ENCODE measurements at regions not wholly inside any gene's neighbourhood (a gene's known extent, or its start where the extent isn't known, plus 50 kb on each side); places are given as distances from the start of the nearest gene placed in this dataset.

DNA sequence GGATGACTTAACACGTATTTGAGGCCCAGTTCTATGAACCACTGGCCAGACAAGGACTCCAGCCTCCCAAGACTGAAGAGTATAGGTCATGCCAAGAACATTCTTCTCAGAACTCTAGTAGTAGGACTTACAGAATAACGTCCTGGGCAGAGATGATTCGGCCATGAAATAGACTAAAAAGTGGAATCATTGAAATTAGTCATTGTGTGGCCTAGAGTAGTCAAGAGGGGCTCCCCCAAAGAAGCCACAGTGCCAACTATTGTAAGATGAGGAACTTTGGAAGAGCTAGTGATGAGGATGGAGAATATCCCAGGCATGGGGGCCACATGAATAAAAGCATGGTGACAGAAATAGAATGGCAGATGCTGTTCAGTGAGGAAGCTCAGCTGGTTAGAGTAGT is 101.1 kb downstream of the TRIB2 start:
- Mint-ChIP-seq H3K9me3 (peaks cover 8% of the 10 kb centered on the region), H3K27me3 (peaks cover 11% of the 10 kb centered on the region), H3K4me3 (no peak overlapping the region), H3K4me1 (peaks cover 10% of the 10 kb centered on the region), H3K36me3 (peaks cover 1% of the 10 kb centered on the region), H3K27ac (no peak overlapping the region)
- ATAC-seq (ENCODE audit: low read depth) (no peak), DNase-seq (no peak)
- POLR2A ChIA-PET: no interaction called here

- H3K9me3 Mint-ChIP-seq: peaks cover 8% of the 10 kb centered on the region
- H3K4me1 Mint-ChIP-seq: peaks cover 10% of the 10 kb centered on the region
- H3K36me3 Mint-ChIP-seq: peaks cover 1% of the 10 kb centered on the region
- POLR2A ChIA-PET: no interaction called here
- DNase-seq (no peak), ATAC-seq (ENCODE audit: low read depth) (no peak)
- peaks cover 13% of the 10 kb centered on the region for H3K27me3 Mint-ChIP-seq
- H3K27ac Mint-ChIP-seq: no peak overlapping the region
- H3K4me3 Mint-ChIP-seq: no peak overlapping the region
These were observed 101.8 kb downstream of the TRIB2 start for GRCh38 chr2:12818416-12819102.

GRCh38 chr2:12819103-12819475 is 102.4 kb downstream of the TRIB2 start:
- H3K36me3 Mint-ChIP-seq: peaks cover 1% of the 10 kb centered on the region
- H3K4me3 Mint-ChIP-seq: no peak overlapping the region
- no peak for DNase-seq
- H3K27ac Mint-ChIP-seq: no peak overlapping the region
- peaks cover 17% of the 10 kb centered on the region for H3K27me3 Mint-ChIP-seq
- peaks cover 10% of the 10 kb centered on the region for H3K4me1 Mint-ChIP-seq
- POLR2A ChIA-PET: no interaction called here
- H3K9me3 Mint-ChIP-seq: peaks cover 8% of the 10 kb centered on the region
- ATAC-seq (ENCODE audit: low read depth): no peak

DNA sequence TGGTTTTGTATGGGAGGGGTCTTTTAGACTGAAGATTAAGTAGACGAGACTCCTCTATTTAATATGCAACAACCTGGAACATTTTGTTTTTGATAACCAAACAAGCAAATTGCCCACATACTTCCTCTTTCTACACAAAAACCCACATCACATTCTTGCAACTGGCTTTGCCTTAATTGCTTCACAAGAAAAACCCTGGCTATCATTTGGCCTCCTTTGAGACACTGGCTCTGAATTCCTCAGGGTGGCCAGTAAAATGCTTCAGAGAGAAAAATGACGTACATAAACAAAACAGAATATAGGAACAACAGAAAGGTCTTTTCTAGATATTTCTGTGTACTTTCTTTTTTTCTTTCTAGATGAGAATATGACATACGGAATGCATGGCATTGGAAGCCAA is 103.0 kb downstream of the TRIB2 start:
- no peak for ATAC-seq (ENCODE audit: low read depth)
- H3K27ac Mint-ChIP-seq: no peak overlapping the region
- no peak for DNase-seq
- H3K4me3 Mint-ChIP-seq: no peak overlapping the region
- peaks cover 19% of the 10 kb centered on the region for H3K27me3 Mint-ChIP-seq
- peaks cover 10% of the 10 kb centered on the region for H3K4me1 Mint-ChIP-seq
- H3K9me3 Mint-ChIP-seq: peaks cover 8% of the 10 kb centered on the region
- POLR2A ChIA-PET: no interaction called here
- peaks cover 1% of the 10 kb centered on the region for H3K36me3 Mint-ChIP-seq

GRCh38 chr2:12821656-12822055 is 104.9 kb downstream of the TRIB2 start:
- no peak for DNase-seq
- POLR2A ChIA-PET: no interaction called here
- peaks cover 1% of the 10 kb centered on the region for H3K36me3 Mint-ChIP-seq
- no peak for ATAC-seq (ENCODE audit: low read depth)
- H3K4me3 Mint-ChIP-seq: no peak overlapping the region
- peaks cover 10% of the 10 kb centered on the region for H3K4me1 Mint-ChIP-seq
- peaks cover 30% of the 10 kb centered on the region for H3K27me3 Mint-ChIP-seq
- no peak overlapping the region for H3K27ac Mint-ChIP-seq
- H3K9me3 Mint-ChIP-seq: peaks cover 8% of the 10 kb centered on the region

- peaks cover 3% of the 10 kb centered on the region for H3K4me1 Mint-ChIP-seq
- DNase-seq: no peak
- H3K27me3 Mint-ChIP-seq: peaks cover 27% of the 10 kb centered on the region
- H3K27ac Mint-ChIP-seq: no peak overlapping the region
- ATAC-seq (ENCODE audit: low read depth): no peak
- no peaks in the 10 kb centered on the region for H3K9me3 Mint-ChIP-seq
- H3K36me3 Mint-ChIP-seq: no peaks in the 10 kb centered on the region
- no peak overlapping the region for H3K4me3 Mint-ChIP-seq
- POLR2A ChIA-PET: no interaction called here
These were observed 107.6 kb downstream of the TRIB2 start for GRCh38 chr2:12824351-12824777.

DNA sequence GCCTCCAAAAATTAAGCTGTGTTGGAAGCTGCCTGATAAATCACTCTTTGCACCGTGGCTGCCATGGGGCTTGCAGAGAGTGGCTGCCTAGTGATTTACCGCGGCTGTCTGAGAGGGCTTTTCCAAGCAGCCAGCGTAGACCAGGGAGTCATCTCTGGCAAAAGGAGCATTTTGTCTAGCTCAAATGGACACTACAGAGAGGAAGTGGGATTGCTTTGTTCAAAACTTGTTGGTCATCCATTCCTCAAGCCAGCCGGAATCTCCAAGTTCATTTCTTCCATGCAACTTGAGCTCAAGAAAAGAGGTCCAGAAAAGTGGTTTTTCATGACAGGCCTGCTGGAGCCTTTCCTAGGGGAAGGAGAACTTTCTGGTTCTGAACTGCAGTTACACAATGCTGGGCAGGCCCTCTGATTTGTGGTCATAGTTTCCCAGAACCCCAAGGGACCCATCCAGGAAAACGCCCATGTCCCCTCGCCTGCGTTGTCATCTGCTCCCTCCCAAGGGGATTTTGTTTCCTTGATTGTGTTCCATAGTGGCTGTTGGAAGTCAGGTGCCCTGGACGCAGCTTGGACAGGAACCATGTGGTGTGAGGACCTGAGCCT is 108.1 kb downstream of the TRIB2 start:
- DNase-seq (no peak), ATAC-seq (ENCODE audit: low read depth) (no peak)
- Mint-ChIP-seq H3K36me3 (no peaks in the 10 kb centered on the region), H3K27me3 (peaks cover 27% of the 10 kb centered on the region), H3K27ac (no peak overlapping the region), H3K9me3 (no peaks in the 10 kb centered on the region), H3K4me3 (no peak overlapping the region), H3K4me1 (peaks cover 2% of the 10 kb centered on the region)
- POLR2A ChIA-PET: no interaction called here

DNA sequence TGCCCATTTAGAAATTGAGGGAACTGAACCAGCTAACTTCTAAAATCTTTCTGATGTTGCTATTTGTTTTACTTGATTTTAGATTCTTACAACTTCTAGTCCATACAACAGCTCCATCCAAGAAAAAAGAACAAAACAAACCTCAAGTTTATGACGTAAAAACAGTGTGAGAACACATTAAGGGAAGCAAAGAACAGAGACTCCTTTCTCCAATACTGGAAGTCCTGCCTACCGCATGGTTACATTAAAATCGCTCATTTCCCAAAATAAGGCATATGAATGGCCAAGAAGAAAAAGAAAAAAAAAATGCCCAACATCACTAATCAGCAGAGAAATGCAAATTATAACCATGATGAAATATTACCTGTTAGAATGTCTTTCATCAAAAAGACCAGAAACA is 110.0 kb downstream of the TRIB2 start:
- ATAC-seq (ENCODE audit: low read depth) (no peak), DNase-seq (no peak)
- POLR2A ChIA-PET: no interaction called here
- Mint-ChIP-seq H3K4me3 (no peak overlapping the region), H3K9me3 (no peaks in the 10 kb centered on the region), H3K27me3 (peaks cover 28% of the 10 kb centered on the region), H3K36me3 (no peaks in the 10 kb centered on the region), H3K27ac (no peak overlapping the region), H3K4me1 (peaks cover under 1% of the 10 kb centered on the region)

- ATAC-seq (ENCODE audit: low read depth): no peak
- POLR2A ChIA-PET: no interaction called here
These were observed 111.0 kb downstream of the TRIB2 start for GRCh38 chr2:12827721-12828120.

GRCh38 chr2:12828980-12829379 is 112.2 kb downstream of the TRIB2 start:
- peaks cover 28% of the 10 kb centered on the region for H3K27me3 Mint-ChIP-seq
- no peaks in the 10 kb centered on the region for H3K9me3 Mint-ChIP-seq
- ATAC-seq (ENCODE audit: low read depth) (no peak), DNase-seq (no peak)
- H3K27ac Mint-ChIP-seq: no peak overlapping the region
- H3K4me1 Mint-ChIP-seq: no peaks in the 10 kb centered on the region
- H3K4me3 Mint-ChIP-seq: no peak overlapping the region
- POLR2A ChIA-PET: no interaction called here
- H3K36me3 Mint-ChIP-seq: no peaks in the 10 kb centered on the region

More at GRCh38 chr2:12827721-12828120, 111.0 kb downstream of the TRIB2 start:
- H3K36me3 Mint-ChIP-seq: no peaks in the 10 kb centered on the region
- H3K4me3 Mint-ChIP-seq: no peak overlapping the region
- peaks cover 32% of the 10 kb centered on the region for H3K27me3 Mint-ChIP-seq
- no peak overlapping the region for H3K27ac Mint-ChIP-seq
- no peaks in the 10 kb centered on the region for H3K9me3 Mint-ChIP-seq
- H3K4me1 Mint-ChIP-seq: no peaks in the 10 kb centered on the region
- no peak for DNase-seq

- Mint-ChIP-seq H3K4me3 (no peak overlapping the region), H3K27me3 (peaks cover 25% of the 10 kb centered on the region), H3K9me3 (no peaks in the 10 kb centered on the region), H3K27ac (no peak overlapping the region), H3K4me1 (no peaks in the 10 kb centered on the region), H3K36me3 (no peaks in the 10 kb centered on the region)
- DNase-seq (no peak), ATAC-seq (ENCODE audit: low read depth) (no peak)
- POLR2A ChIA-PET: no interaction called here
These were observed 114.3 kb downstream of the TRIB2 start for GRCh38 chr2:12831016-12831415.

DNA sequence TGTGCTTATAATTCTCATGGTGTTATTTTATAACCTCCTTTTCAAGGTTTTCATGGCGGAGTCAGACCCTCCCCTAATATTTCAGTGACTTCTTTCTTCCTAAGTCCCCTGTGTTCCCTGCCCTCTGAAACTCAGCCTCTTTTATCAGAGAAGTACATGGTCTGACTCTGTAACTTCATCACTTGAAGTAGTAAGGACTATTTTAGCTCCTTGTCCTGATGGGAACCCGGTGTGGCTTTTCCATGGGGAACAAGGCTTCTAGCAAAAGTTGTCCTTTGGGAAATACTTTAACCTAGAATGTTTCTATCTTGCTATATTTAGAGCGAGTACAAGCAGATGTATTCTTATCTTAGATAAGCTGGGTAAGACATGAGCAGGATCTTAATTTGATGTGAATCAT is 117.5 kb downstream of the TRIB2 start:
- Mint-ChIP-seq H3K27me3 (peaks cover 33% of the 10 kb centered on the region), H3K4me3 (no peak overlapping the region), H3K9me3 (no peaks in the 10 kb centered on the region), H3K27ac (no peak overlapping the region), H3K36me3 (no peaks in the 10 kb centered on the region), H3K4me1 (no peaks in the 10 kb centered on the region)
- POLR2A ChIA-PET: no interaction called here
- DNase-seq (no peak), ATAC-seq (ENCODE audit: low read depth) (no peak)

GRCh38 chr2:12835733-12836132 is 119.0 kb downstream of the TRIB2 start:
- H3K27ac Mint-ChIP-seq: no peak overlapping the region
- POLR2A ChIA-PET: no interaction called here
- H3K4me1 Mint-ChIP-seq: no peaks in the 10 kb centered on the region
- H3K4me3 Mint-ChIP-seq: no peak overlapping the region
- no peaks in the 10 kb centered on the region for H3K36me3 Mint-ChIP-seq
- H3K27me3 Mint-ChIP-seq: peaks cover 37% of the 10 kb centered on the region
- DNase-seq: no peak
- no peaks in the 10 kb centered on the region for H3K9me3 Mint-ChIP-seq
- ATAC-seq (ENCODE audit: low read depth): no peak

DNA sequence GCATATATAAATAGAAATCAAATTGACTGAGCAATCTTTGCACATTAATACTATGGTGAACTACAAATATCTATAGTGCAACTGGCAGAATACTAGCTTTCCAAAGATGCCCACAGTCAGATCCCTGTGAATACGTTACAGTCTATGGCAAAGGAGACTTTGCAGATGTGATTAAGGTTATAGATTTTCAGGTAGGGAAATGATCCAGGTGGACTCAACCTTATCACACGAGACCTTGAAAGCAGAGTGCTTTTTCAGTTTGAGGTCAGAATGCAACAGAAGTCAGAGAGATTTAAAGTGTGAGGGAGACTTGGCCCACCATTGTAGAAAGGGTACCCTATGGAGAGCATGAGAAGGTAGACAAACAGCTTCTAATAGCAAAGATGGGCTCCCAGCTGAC is 122.6 kb downstream of the TRIB2 start:
- Mint-ChIP-seq H3K4me1 (no peaks in the 10 kb centered on the region), H3K4me3 (no peak overlapping the region), H3K36me3 (no peaks in the 10 kb centered on the region), H3K27ac (no peak overlapping the region), H3K27me3 (peaks cover 46% of the 10 kb centered on the region), H3K9me3 (peaks cover 3% of the 10 kb centered on the region)
- DNase-seq (no peak), ATAC-seq (ENCODE audit: low read depth) (no peak)
- POLR2A ChIA-PET: no interaction called here
